RPMI8226 (cell line): ENCODE measurements at regions not wholly inside any gene's neighbourhood (a gene's known extent, or its start where the extent isn't known, plus 50 kb on each side); places are given as distances from the start of the nearest gene placed in this dataset.

Experiments used
- DNase-seq: peaks from one replicate; pipeline ENCODE4 v3.0.0-alpha.2; 2015

DNA sequence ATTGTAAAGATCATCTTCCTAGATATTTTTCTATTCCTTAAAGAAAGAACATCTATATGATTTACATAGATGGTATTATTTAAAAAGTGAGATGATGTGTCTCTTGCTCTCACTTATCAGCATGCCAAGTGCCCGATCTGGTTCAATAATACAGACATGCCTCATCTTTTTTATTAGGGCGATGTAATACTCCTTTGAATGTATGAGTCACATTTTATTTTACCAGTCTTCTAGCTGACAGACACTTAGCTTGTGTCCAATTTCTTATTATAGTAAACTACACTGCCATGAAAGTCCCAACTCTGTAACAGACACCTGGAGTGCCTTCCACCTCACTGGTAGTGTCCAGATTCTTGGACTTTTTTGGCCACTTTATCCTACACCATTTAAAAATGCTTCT, 586.6 kb upstream of the BTBD3 start:
- no peak for DNase-seq

DNA sequence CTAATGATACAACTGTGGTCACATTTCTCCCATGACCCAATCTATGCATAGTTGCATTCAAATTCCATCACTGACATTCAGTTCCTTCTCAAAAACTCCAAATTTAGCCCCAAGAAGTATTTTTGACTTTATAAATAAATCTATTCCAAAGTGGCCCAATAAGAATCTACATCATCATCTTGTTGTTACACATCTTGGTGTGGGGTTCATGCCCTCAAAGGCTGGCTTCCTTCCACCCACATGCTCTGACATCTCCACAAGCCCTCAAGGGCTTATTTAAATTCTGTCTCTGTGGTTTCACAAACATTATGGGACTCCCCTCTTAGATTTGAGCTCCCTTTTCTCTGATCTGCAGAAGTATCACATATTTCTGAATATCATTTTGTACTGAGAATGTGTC, 585.3 kb upstream of the BTBD3 start:
- no peak for DNase-seq

DNA sequence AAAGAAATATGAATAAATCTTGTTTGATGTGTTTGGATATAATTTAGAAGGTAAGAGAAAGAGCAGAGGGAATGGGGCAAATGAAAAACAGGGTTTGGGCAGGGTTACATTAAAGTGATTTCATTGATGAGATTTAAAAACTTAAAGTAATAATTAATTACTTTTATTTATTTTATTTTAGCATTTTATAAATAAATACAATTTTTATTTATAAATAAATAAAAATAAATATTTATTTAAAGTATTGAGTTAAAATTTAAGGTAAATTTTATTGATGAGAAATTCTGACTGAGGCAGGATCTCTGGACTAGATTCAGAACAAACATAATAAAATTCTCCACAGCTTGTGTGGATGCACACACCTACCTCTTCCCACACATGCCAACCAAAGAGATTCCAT, 584.1 kb upstream of the BTBD3 start:
- DNase-seq, result no peak

DNA sequence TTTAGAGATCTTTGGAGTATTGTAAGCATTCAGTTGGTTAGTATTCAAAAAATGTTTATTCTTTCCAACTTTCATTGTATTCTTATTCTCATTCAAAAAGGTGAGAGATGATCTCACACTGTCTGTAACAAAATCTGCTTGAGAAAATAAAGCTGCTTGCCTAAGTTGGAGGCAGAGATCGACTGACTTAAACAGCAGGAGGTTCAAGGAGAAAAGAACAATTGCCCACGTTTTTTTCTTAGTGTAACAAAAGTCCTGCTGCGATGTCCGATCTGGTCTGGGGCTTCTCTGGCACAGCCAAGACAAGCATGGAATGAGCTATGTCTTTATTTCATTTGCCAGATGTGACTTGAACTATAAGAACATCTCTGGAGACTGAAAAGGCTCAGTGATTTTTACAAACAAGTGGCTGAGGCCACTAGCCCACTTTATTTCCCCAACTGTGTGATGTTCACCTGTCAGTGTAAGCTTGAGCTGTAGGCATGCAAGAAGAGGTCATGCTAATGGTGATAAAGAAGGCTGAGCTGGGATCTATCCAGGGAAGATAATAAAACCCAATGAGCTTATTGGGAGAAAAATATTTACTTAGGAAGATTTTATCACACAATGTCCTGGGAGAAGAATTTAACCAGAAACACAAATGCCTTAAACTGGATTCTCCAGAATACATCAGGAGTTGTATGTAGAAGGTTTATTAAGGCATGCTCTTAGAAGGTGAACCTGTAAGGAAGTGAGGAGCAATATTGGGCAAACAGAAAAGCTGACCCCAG, 580.1 kb upstream of the BTBD3 start:
- no peak for DNase-seq

DNA sequence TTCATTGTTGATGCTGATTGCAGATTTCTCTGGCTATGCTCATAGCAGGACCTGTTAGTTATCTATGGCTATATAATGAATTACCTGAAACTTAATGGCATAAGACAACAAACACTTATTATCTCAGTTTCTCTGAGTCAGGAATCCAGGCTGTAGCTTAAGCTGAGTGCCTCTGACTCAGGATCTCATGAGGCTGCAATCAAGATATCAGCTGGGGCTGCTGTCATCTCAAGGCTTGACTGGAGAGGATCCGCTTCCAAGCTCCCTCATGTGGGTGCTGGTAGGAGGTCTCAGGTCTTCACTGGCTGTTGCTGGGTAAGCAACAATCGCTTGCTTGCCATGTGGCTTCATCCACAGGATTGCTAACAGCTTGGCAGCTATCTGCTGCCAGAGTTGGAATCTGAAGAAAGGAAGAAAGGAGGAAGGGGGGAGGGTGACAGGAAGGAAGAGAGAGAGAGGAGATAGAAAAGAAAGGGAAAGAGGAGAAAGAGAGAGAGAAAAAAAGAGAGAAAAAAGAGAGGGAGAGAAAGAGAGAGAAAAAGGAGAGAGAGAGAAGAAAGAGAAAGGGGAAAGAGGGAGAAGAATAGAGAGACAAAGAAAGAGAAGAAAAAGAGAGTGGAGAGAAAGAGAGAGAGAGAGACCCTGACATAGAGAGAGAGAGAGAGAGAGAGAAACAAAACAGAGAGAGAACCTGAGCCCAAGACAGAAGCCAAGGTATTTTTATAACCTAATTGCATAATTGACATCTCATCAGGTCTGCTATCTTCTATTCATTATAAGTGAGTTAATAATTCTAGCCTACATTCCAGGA, 579.0 kb upstream of the BTBD3 start:
- no peak for DNase-seq

DNA sequence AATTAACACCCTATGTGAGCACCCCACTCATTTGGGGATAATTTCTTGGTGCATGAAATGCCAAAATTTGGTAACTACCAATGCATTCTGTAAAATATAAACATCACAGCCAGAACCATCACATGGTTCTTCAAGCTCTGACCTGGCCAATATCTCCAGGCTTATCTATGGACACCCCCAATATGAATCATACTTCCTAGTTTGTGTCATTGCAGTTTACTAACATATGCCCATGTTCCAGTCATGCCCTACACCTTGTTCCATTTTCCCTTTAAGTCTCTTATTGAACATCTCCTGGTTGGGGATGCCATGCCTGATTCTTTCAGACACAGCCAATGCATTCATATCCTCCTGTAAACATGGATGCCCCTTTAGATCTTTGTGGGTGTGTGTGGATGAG, 572.8 kb upstream of the BTBD3 start:
- DNase-seq, result no peak

DNA sequence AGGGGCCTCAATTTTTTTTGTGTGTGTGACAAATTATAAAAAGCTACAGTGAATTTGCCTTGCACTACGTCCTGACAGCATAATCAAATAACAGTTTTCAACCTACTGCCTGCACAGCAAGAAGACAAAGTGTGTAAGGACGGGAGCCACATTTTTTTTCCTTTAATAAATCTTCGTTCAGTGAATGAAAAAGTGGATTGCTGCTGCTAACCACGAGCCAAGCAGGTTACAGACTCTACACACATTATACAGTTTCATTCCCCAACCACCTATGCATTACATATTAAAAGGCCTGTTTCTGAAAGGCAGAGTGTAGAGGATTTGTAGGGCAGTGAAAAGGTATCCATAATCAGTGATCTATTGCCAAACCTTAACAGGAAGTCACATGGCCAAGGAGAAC, 570.0 kb upstream of the BTBD3 start:
- DNase-seq, result no peak

DNA sequence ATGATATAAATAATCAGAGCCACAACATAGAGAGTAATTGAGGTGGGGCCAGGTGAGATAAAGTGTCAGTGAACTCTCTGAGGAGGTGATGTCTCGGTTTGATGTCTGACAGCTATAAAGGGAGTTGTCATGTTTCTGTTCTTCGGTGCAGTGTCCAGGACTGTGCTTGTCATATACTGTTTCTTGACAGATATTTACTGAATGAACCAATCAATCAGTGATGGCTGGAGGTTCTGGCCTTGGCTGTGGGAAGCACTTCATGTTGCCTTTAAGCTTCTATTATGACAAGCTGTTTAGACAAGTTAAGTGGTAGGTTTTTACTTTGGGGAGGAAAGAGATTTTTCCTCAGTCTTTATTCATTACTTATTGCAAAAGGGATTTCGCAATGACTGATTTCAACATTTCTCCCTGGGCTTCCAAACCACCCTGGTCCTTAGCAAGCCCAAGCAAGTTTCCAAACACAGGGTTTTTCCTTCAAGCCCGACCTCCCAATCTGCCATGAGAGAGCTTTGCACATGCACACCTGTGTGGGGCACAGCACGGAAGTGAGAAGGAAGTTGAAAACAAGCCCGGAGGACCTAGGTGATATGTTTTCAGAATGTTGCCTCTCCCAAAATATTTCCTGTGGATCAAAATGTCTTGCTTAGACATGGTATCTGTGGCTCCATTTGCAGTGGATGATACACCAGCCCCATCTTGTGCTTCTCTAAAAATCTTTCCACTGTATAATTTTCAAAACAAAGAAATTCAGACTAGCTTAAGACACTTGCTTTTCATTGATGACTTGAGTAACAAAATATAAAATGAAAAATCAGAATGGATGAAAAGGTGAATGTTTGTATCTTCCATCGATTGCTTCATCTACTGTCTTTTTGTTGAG, 567.3 kb upstream of the BTBD3 start:
- no peak for DNase-seq

DNA sequence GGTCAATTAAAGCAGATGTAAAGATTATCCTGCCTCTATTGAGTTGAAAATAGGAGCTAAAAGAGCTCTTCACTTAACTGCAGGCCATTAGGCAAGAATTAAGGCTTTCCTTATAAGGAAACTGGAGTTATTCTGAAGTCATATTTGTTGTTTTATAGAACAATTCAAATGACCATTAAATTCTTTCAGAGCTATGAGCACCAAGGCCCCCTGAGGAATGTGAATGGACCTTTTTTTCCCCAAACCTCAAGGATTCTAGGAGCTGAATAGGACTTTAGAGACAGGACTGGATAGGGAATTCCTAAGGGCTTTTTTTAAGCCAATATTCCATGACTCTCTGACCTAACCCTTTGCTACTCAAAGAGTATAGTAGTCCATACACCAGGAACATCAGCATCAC, 565.7 kb upstream of the BTBD3 start:
- DNase-seq, result no peak

DNA sequence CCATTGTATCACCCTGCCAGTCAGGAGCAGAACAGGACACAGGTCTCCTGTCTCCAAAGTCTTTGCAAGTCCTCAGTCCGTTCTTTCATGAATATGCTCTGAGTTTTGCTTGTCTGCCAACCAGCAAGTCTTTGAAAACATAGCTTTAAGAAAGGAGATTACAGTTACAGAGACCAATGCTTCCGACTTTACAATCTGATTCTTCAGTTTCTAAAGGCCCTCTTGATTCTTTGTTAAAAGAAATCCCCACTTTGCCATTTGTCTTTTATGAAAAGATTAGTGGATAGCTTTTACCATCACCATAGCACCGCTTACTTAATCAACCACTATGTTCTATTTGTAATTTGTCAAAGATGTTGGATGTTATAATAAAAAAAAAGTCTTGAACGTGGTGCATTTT, 562.8 kb upstream of the BTBD3 start:
- DNase-seq, result no peak

DNA sequence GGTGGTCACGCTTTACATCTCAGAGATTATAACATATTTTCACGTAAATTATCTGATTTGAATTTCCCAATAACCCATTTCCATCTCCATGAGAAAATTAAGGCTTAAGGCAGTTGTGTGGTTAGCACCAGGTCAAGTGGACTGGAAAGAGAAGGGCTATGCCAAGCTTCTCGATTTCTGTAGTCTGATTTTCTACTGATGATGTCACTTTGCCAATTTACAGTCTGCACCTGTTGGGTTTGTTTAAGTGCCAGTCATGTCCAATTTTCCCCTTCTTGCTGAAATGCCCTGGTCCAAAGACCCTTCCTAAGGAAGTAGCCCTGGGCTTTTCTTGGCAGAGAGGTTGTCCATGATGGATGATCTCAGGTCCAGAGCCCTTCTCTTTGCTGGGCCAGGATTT, 562.3 kb upstream of the BTBD3 start:
- no peak for DNase-seq

DNA sequence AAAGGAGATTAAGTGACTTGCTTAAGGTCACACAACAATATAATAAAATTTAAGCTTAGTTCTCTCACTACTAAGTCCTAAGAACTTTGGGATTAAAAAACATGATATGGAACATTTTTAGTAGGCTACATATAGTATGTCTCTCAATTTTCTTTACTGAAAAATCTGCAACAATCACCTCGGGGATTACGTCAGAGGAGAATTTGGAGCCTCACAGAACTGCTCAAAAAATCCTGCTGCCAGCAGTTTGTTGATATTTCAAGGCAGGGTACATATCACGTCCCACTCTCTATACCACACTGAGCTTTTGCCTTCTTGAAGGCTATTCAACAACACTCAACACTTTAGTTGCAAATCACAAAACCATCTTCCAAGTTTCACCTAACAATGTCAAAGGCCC, 561.6 kb upstream of the BTBD3 start:
- DNase-seq, result no peak

DNA sequence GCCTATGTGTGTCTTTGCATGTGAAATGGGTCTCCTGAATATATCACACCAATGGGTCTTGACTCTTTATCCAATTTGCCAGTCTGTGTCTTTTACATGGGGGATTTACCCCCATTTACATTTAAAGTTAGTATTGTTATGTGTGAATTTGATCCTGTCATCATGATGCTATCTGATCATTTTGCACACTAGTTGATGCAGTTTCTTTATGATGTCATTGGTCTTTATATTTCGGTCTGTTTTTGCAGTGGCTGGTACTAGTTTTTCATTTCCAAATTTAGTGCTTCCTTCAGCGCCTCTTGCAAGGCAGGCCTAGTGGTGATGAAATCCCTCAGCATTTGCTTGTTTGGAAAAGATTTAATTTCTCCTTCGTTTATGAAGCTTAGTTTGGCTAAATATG, 555.2 kb upstream of the BTBD3 start:
- no peak for DNase-seq

DNA sequence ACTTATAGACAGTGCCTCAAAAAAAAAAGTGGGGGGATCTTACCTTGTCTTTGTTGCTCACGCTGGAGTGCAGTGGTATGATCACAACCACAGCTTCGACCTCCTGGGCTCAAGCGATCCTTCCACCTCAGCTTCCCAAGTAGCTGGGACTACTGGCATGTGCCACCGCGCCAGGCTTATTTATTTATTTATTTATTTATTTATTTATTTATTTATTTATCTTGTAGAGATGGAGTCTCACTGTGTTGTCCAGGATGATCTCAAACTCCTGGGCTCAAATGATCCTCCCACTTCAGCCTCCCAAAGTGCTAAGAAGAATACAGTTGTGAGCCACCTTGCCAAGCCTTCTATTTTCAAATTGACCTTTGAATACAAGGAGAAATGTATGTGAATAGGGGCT, 553.0 kb upstream of the BTBD3 start:
- DNase-seq, result no peak

DNA sequence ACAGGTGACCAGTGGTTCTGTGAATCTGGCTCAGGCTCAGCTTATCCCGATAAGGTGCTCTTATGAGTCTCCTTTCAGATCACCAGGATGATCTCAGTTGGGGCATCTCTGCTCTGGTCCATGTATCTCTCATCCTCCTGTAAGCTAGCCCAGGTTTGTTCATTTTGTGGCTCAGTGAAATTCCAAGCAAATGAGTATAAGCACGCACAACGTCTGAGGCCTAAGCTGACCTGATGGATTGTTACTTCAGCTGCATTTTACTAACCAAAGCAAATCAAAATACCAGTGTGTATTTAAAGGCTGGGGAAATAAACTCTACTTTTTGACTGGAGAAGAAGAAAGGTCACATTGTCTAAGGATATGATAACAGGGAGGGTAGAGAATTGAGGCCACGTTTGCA, 551.0 kb upstream of the BTBD3 start:
- no peak for DNase-seq

DNA sequence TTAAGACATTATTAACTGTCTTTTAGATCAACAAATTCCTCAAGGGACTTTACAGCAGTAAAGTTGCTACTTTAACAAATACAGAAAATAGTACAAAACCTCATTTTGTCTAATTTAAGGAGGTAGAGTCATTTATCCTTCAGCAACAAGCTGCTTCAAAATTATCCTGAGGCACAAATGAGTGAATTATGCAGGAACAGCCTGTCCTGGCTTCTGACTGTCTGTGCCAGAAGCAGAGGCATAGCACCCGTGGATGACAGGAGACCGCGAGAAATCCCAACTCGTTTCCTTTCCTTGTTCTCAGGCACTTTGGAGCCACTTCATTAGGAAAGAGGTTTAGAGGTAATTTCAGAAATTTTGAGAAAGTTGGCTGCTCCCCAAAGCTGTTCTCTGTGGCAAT, 549.2 kb upstream of the BTBD3 start:
- no peak for DNase-seq

DNA sequence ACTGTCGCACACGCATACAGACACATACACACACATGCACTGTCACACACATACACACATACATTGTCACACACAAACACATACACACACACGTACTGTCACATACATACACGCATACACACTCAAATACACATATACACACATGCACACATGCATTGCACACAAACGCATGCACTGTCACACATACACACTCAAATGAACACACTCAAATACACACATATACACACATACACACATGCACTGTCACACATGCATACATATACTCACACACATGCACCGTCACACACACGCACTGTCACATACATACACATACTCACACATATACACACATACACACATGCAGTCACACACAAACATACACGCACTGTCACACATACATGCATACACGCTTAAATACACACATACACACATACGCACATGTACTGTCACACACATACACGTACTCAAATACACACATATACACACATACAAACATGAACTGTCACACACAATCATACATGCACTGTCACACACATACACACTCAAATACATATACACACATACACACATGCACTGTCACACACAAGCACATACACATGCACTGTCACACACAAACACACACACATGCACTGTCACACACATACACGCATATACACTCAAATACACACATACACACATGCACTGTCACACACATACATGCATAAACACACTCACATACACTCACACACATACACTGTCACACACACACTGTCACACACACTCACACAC, 548.6 kb upstream of the BTBD3 start:
- no peak for DNase-seq

DNA sequence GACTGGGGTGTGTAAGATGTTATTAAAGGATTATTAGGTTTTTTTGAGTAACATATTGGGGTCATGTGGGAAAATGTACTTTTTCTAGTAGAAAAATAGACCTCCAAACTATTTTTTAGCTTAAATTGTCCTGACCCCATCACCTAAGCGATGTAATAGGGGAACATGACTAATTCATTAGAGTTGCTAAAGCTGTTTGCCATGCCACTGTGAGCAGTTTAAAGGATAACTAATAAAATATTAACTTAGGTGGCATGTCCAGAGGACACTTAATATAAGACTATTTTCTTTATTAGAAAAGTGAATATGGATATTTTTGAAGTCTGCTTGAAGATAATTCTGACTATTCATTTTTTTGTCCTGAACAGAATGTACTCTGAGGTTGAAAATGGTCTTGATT, 545.9 kb upstream of the BTBD3 start:
- DNase-seq, result no peak

DNA sequence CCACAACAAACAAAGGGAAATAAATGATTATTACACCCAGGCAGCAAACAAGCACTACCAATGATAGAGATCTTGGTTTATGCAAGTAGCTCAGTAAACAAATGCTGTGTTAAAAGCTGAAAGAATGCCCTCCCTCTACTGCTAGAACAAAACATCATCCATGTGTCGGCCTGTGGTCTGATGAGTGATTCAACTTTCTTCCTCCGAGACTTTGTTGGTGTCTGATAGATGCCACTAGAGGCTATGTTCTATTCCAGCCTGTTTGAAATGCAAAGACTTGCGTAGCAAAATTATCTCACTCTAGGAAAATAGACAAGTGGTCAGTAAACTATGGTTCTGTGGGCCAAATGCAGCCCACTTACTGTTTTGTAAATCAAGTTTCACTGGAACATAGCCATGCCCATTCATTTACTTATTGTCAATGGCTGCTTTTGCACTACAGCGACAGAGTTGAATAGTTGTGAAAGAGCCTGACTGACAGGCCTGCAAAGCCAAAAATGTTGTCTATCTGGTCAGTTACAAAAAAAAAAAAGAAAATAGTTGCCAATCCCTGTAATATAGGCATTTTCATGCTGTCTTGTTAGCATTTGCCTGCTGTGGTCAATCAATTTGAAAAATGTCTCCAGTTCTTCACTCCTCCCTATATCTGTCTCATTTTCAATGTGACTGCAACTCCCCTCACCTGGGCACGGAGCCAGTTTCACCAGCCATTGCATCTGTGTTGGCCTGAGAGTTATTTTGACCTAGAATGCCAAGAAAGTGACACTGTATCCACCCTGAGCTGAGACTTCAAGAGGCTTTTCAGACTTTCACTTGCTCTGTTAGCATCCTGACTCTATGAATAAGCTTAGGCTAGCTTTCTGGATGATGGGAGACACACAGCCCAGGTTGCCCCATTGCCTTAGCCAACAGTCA, 544.6 kb upstream of the BTBD3 start:
- DNase-seq, result peak; percentile 22

DNA sequence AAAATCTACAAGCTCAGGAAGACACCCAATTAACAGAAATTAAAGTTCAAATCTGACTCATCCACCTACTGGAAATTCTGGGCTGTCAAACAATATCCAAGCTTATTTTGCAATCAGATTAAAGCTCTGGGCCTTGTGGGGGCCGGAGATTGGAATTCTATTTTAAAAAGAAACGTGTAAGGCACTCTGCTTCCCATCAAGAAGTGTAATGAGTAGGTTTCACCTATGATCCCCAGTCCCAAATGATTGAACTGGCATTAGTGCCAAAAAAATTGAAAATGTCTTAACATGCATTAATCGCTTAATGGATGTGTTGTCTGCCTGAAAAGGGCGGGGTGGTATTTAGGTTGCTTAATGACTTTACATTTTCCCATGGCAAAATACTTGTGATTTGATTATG, 542.4 kb upstream of the BTBD3 start:
- DNase-seq, result no peak

DNA sequence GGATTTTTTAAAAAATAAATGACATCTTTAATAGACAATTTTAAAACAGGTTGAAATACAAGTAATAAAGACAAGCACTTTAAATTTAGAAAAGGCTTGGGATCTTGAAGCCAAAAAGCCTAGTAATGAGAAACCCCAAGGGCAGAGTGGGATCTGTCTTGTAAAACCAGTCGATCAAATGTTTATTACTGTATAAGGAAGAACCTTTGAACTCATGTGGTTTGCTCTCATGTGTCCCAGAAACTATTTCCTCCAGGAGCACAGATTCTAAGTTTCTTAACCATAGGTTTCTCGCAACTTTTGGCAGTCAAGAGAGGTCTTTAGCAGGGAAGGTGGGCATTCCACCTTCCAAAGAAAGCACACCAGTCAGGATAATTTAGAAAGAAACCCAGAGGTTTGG, 541.7 kb upstream of the BTBD3 start:
- no peak for DNase-seq

DNA sequence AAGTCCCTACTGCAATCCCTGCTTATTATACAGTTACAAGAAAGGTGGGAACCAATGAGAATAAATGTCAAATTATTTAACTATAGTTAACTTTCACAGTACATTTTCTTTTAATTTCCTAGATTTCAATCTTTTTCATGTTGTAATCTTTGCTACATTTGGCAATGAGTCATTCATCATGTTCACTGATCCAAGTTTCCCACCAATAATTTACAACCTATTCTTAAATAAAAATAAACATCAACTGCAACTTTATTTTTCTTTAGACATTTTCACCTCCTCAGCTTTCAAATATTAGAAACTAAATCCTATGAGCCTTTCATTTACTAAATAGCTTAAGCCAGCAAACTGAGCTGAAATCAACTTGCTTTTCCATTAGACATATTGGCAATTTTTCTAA, 541.3 kb upstream of the BTBD3 start:
- DNase-seq, result no peak
